HFFc6 (cell line): ENCODE measurements at regions not wholly inside any gene's neighbourhood (a gene's known extent, or its start where the extent isn't known, plus 50 kb on each side); places are given as distances from the start of the nearest gene placed in this dataset.

Source experiments
- DNase-seq: peaks from one replicate; pipeline ENCODE4 v3.0.0-alpha.2; 2018
- H3K27ac Mint-ChIP-seq: 2 replicates; pipeline ENCODE4 v1.8.0; 2020; ENCODE audit warnings: mild to moderate bottlenecking, mixed read lengths
- H3K27me3 Mint-ChIP-seq: 2 replicates; pipeline ENCODE4 v1.8.0; 2021; ENCODE audit warnings: mild to moderate bottlenecking, moderate library complexity, mixed read lengths; ENCODE audit not compliant: insufficient read depth
- H3K36me3 Mint-ChIP-seq: 2 replicates; pipeline ENCODE4 v1.8.0; 2021; ENCODE audit warnings: low read depth, mixed read lengths
- H3K4me1 Mint-ChIP-seq: 2 replicates; pipeline ENCODE4 v1.8.0; 2020; ENCODE audit warnings: low read depth, mixed read lengths
- H3K4me3 Mint-ChIP-seq: 2 replicates; pipeline ENCODE4 v1.8.0; 2020; ENCODE audit warnings: mild to moderate bottlenecking, moderate library complexity, mixed read lengths
- H3K9me3 Mint-ChIP-seq: 2 replicates; pipeline ENCODE4 v1.8.0; 2020; ENCODE audit warnings: mild to moderate bottlenecking, mixed read lengths
- TF ChIP-seq, protein P1 (sequence below): fragments of 200-600 bp; sonication (generic); IDR thresholded peaks from 2 replicates; pipeline ENCODE4 v1.5.0; 2021; ENCODE audit warnings: antibody characterized with exemption, mild to moderate bottlenecking

DNA sequence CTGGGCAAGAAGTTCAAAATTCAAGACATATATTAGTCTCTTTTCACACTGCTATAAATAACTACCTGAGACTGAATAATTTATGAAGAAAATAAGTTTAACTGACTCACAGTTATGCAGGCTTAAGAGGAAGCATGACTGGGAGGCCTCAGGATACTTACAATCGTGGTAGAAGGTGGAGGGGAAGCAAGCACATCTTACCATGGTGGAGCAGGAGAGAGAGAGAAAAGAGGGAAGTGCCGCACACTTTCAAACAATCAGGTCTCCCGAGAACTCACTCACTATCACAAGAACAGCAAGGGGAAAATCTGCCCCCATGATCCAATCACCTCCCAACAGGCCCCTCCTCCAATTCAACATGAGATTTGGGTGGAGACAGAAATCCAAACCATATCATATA, 273.3 kb upstream of the RASGEF1B start:
- DNase-seq = no peak
- H3K27ac Mint-ChIP-seq = no peak overlapping the region

DNA sequence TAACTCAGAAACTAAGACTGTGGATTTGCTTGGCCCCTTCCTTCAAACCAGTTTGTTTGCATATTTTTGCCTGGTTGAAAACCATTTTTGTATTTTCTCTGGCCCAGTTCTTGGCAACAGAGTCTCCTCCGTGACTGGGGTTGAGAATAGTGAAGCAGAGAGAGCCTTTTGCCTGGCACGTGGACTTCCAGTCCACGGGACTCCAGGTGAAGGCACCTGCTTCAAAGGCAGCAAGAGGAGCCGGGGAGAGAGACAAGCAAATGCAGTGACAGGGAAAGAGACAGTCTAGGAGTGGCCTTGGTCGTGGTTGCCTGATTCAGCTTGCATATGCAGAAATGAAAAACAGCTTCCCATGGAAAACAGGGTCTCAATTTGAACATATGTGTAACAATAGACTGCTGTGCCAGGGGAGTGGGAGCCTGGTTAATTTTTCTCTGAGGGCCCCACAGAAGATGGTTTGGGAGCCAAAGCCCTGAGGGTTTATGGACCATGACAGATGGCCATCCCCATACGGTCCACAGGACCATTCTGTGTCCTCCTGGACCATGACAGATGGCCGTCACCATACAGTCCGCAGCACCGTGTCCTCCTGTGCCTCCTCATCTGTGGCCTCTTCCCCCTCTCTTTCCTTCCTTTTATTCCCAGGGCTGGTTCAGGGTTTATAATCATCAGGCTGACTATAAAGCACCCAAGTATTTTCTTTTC, 272.2 kb upstream of the RASGEF1B start:
- no peaks in the 10 kb centered on the region for H3K36me3 Mint-ChIP-seq
- H3K4me3 Mint-ChIP-seq = no peak overlapping the region
- H3K4me1 Mint-ChIP-seq = no peaks in the 10 kb centered on the region
- H3K9me3 Mint-ChIP-seq = peaks cover 20% of the 10 kb centered on the region
- 0 out of 2 replicates have a peak, but pooled peaks cover 3% of the 10 kb centered on the region for H3K27me3 Mint-ChIP-seq
- DNase-seq = no peak
- no peak overlapping the region for H3K27ac Mint-ChIP-seq
- TF ChIP-seq, protein P1, sequence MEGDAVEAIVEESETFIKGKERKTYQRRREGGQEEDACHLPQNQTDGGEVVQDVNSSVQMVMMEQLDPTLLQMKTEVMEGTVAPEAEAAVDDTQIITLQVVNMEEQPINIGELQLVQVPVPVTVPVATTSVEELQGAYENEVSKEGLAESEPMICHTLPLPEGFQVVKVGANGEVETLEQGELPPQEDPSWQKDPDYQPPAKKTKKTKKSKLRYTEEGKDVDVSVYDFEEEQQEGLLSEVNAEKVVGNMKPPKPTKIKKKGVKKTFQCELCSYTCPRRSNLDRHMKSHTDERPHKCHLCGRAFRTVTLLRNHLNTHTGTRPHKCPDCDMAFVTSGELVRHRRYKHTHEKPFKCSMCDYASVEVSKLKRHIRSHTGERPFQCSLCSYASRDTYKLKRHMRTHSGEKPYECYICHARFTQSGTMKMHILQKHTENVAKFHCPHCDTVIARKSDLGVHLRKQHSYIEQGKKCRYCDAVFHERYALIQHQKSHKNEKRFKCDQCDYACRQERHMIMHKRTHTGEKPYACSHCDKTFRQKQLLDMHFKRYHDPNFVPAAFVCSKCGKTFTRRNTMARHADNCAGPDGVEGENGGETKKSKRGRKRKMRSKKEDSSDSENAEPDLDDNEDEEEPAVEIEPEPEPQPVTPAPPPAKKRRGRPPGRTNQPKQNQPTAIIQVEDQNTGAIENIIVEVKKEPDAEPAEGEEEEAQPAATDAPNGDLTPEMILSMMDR = no peak

More for the DNA sequence above, 273.3 kb upstream of the RASGEF1B start:
- Mint-ChIP-seq H3K4me3 (no peak overlapping the region), H3K27me3 (0 out of 2 replicates have a peak, but pooled peaks cover 3% of the 10 kb centered on the region), H3K9me3 (peaks cover 16% of the 10 kb centered on the region), H3K4me1 (no peaks in the 10 kb centered on the region), H3K36me3 (no peaks in the 10 kb centered on the region)
- TF ChIP-seq, protein P1 = no peak

DNA sequence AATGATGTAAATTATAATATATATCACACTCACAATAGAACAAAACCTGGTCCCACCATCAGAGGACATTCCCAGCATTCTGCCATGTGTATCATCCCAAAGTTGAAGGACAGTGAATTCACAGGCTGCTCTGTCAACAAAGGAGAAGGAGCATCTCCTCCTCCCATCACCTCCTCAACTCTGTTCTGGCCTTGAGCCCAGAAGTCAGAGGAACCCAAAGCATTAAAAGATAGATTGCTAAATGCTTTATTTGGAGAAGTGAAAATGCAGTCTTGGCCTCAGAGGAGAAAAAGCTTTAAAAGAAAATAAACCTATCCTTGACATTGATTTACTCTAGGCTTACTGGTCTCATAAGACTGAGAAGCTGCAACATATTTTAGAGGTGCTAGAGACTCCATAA, 268.8 kb upstream of the RASGEF1B start:
- no peak overlapping the region for H3K27ac Mint-ChIP-seq
- H3K9me3 Mint-ChIP-seq = peaks cover 31% of the 10 kb centered on the region
- H3K4me3 Mint-ChIP-seq = no peak overlapping the region
- H3K36me3 Mint-ChIP-seq = no peaks in the 10 kb centered on the region
- no peaks in the 10 kb centered on the region for H3K4me1 Mint-ChIP-seq
- TF ChIP-seq, protein P1 = no peak
- DNase-seq = no peak
- H3K27me3 Mint-ChIP-seq = 0 out of 2 replicates have a peak, but pooled peaks cover 3% of the 10 kb centered on the region

DNA sequence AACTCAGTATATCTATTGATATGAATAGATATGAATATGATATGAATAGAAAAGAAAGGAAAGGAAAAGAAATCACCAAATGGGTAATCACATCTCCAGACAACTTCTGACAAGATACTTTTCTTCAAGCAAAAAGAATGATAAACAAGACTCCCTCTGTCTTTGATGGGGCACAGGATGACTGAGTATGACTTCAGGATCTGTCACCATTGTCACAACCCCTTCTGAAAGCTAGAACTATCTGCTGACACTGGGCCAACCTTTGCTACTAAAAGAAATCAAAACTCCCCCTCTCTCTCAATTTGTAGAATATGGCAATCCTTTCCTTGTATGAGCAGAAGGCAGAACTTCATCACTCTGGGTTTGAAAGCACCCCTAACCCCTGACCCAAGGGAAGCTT, 267.2 kb upstream of the RASGEF1B start:
- H3K36me3 Mint-ChIP-seq = no peaks in the 10 kb centered on the region
- 0 out of 2 replicates have a peak, but pooled peaks cover 3% of the 10 kb centered on the region for H3K27me3 Mint-ChIP-seq
- TF ChIP-seq, protein P1 = no peak
- no peak for DNase-seq
- peaks cover 33% of the 10 kb centered on the region for H3K9me3 Mint-ChIP-seq
- no peak overlapping the region for H3K4me3 Mint-ChIP-seq
- H3K4me1 Mint-ChIP-seq = no peaks in the 10 kb centered on the region
- H3K27ac Mint-ChIP-seq = no peak overlapping the region

DNA sequence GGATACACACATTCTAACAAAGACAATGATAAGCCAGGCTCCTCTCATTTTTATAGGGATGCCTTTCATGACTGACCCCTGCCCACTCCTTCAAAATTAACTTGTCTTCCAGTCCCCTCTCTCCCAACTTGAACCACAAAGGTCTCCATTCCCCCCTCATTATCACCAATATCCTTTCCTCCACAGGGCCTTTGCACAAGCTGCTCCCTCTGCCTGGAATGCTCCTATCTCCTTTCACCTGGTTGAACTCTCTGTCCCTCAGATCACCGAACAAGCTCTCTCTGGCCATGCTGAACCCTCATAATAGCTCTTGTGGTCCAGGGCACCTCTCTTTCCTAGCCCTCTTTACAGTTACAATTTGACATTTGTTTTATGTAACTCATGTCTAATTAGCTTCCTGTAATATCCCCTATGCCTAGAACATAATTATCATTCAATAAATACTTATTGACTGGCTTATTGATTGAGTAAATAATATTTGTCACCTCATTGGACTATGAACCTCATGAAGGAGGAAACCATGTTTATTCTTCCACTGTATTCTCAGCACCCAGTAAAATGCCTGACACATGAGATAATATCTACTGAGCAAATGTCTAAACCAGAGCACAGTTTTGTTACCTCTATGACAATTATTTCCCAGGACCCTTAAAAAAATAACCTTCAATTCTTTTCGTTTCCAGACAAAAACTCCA, 266.3 kb upstream of the RASGEF1B start:
- TF ChIP-seq, protein P1 = no peak
- no peak overlapping the region for H3K4me3 Mint-ChIP-seq
- no peak overlapping the region for H3K27ac Mint-ChIP-seq
- no peaks in the 10 kb centered on the region for H3K4me1 Mint-ChIP-seq
- peaks cover 25% of the 10 kb centered on the region for H3K9me3 Mint-ChIP-seq
- no peaks in the 10 kb centered on the region for H3K36me3 Mint-ChIP-seq
- no peak for DNase-seq
- no peaks in the 10 kb centered on the region for H3K27me3 Mint-ChIP-seq
